ENCODE measurements at regions not wholly inside any gene's neighbourhood (a gene's known extent, or its start where the extent isn't known, plus 50 kb on each side); places are given as distances from the start of the nearest gene placed in this dataset.

GRCh38 chr20:51176876-51177275 is 154.0 kb upstream of the KCNG1 start:
- Histone ChIP-seq H3K27ac (no peak overlapping the region), H2AFZ (replicated peaks) (no peak overlapping the region)
- peaks cover 14% of the 10 kb centered on the region for H3K27me3 Mint-ChIP-seq (ENCODE audit: insufficient read depth, low read depth)

GRCh38 chr20:51176446-51176845 is 153.5 kb upstream of the KCNG1 start:
- H3K9me3 Mint-ChIP-seq = no peaks in the 10 kb centered on the region
- H3K9me3 ChIP-seq (ENCODE audit: low read depth) = no peaks in the 10 kb centered on the region
- DNase-seq (ENCODE audit: low spot score) = no peak
- no peaks in the 10 kb centered on the region for H3K27me3 ChIP-seq
- peaks cover 14% of the 10 kb centered on the region for H3K27me3 Mint-ChIP-seq (ENCODE audit: insufficient read depth, low read depth)
- H3K27ac Mint-ChIP-seq = peak overlapping the region; percentile 54
- H3K4me1 Mint-ChIP-seq = peaks cover 6% of the 10 kb centered on the region
- no peak overlapping the region for H3K4me3 ChIP-seq
- H3K4me3 Mint-ChIP-seq = no peak overlapping the region
- H2AFZ ChIP-seq (replicated peaks) = no peak overlapping the region
- no peaks in the 10 kb centered on the region for H3K36me3 ChIP-seq
- H3K36me3 Mint-ChIP-seq = no peaks in the 10 kb centered on the region
- no peaks in the 10 kb centered on the region for H3F3A ChIP-seq (ENCODE audit: low read depth)
- no peak overlapping the region for H3K4me2 ChIP-seq
- H3K9ac ChIP-seq = no peak overlapping the region
- H4K20me1 ChIP-seq (ENCODE audit: low read depth) = no peaks in the 10 kb centered on the region
- H3K27ac ChIP-seq = no peak overlapping the region
- TF ChIP-seq CTCF (IDR thresholded peaks at IDR 0.05) (no peak), EZH2 (IDR thresholded peaks at IDR 0.05) (no peak), EZH2phosphoT487 (IDR thresholded peaks at IDR 0.05) (no peak)
- H3K79me2 ChIP-seq (ENCODE audit: low read depth) = no peaks in the 10 kb centered on the region
- H3K4me1 ChIP-seq = no peaks in the 10 kb centered on the region

More at GRCh38 chr20:51176876-51177275, 154.0 kb upstream of the KCNG1 start:
- Histone ChIP-seq H3K79me2 (ENCODE audit: low read depth) (no peaks in the 10 kb centered on the region), H3F3A (ENCODE audit: low read depth) (no peaks in the 10 kb centered on the region), H3K4me2 (no peak overlapping the region), H3K36me3 (no peaks in the 10 kb centered on the region), H3K9me3 (ENCODE audit: low read depth) (no peaks in the 10 kb centered on the region), H4K20me1 (ENCODE audit: low read depth) (no peaks in the 10 kb centered on the region), H3K9ac (no peak overlapping the region), H3K4me1 (no peaks in the 10 kb centered on the region), H3K27me3 (no peaks in the 10 kb centered on the region), H3K4me3 (no peak overlapping the region)
- Mint-ChIP-seq H3K36me3 (no peaks in the 10 kb centered on the region), H3K27ac (peak overlapping the region; percentile 54), H3K4me1 (peaks cover 6% of the 10 kb centered on the region), H3K9me3 (no peaks in the 10 kb centered on the region), H3K4me3 (no peak overlapping the region)
- TF ChIP-seq EZH2 (IDR thresholded peaks at IDR 0.05) (no peak), CTCF (IDR thresholded peaks at IDR 0.05) (no peak), EZH2phosphoT487 (IDR thresholded peaks at IDR 0.05) (no peak)
- no peak for DNase-seq (ENCODE audit: low spot score)

DNA sequence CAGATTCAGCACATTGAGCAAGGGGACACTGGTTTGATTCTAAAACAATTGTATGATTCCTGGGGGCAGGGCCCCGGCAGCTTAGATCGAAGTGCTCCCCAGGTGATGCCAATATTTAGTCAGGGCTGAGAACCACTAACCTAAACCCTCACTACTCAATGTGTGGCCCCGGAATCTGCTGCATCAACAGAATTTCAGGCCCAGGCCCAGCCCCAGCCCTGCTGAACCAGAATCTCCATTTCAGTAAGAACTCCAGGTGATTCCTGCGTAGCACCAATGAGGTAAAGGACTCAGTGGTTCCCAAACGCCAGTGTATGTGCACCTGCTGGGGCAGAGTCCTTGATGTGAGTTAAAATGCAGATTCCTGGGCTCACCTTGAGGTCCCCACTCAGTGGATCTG is 152.8 kb upstream of the KCNG1 start:
- TF ChIP-seq EZH2 (IDR thresholded peaks at IDR 0.05) = no peak
- no peak for TF ChIP-seq EZH2phosphoT487 (IDR thresholded peaks at IDR 0.05)
- H3K4me2 ChIP-seq = no peak overlapping the region
- H3K27me3 Mint-ChIP-seq (ENCODE audit: insufficient read depth, low read depth) = peaks cover 12% of the 10 kb centered on the region
- H3F3A ChIP-seq (ENCODE audit: low read depth) = no peaks in the 10 kb centered on the region
- H3K27me3 ChIP-seq = no peaks in the 10 kb centered on the region
- no peak overlapping the region for H3K27ac Mint-ChIP-seq
- H3K27ac ChIP-seq = no peak overlapping the region
- no peak overlapping the region for H2AFZ ChIP-seq (replicated peaks)
- no peaks in the 10 kb centered on the region for H3K36me3 Mint-ChIP-seq
- peaks cover 6% of the 10 kb centered on the region for H3K4me1 Mint-ChIP-seq
- no peak for DNase-seq (ENCODE audit: low spot score)
- no peaks in the 10 kb centered on the region for H4K20me1 ChIP-seq (ENCODE audit: low read depth)
- H3K4me3 Mint-ChIP-seq = peak overlapping the region; percentile 25
- no peak overlapping the region for H3K4me3 ChIP-seq
- no peak overlapping the region for H3K9ac ChIP-seq
- H3K9me3 ChIP-seq (ENCODE audit: low read depth) = no peaks in the 10 kb centered on the region
- no peaks in the 10 kb centered on the region for H3K4me1 ChIP-seq
- H3K79me2 ChIP-seq (ENCODE audit: low read depth) = no peaks in the 10 kb centered on the region
- H3K36me3 ChIP-seq = no peaks in the 10 kb centered on the region
- no peaks in the 10 kb centered on the region for H3K9me3 Mint-ChIP-seq

DNA sequence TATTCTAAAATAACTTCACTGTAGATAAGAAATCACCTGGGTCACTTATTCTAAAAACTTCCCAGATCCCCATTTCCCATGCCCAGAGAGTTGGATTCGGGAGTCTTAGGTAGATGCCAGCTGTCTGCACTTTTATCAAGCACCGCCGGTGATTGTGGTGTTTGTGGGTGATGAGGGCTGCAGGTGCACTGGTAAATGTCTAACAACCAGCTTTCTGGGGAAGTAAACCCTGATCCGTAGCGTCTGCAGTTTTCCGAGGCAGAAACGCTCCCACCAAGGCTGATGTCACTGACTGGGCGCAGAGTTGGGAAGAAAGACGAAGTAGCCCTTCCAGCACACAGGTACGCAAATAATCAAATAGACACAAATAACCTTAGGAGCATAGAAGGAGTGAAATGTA is 152.2 kb upstream of the KCNG1 start:
- DNase-seq (ENCODE audit: low spot score) = no peak
- no peak overlapping the region for H2AFZ ChIP-seq (replicated peaks)
- TF ChIP-seq EZH2 (IDR thresholded peaks at IDR 0.05) = no peak
- TF ChIP-seq CTCF (IDR thresholded peaks at IDR 0.05) = no peak
- TF ChIP-seq EZH2phosphoT487 (IDR thresholded peaks at IDR 0.05) = no peak
- H3K4me1 ChIP-seq = no peaks in the 10 kb centered on the region
- no peaks in the 10 kb centered on the region for H3K36me3 ChIP-seq
- no peak overlapping the region for H3K27ac ChIP-seq
- Mint-ChIP-seq H3K27ac (no peak overlapping the region), H3K9me3 (no peaks in the 10 kb centered on the region), H3K27me3 (ENCODE audit: insufficient read depth, low read depth) (peaks cover 10% of the 10 kb centered on the region), H3K4me1 (peaks cover 6% of the 10 kb centered on the region), H3K4me3 (no peak overlapping the region), H3K36me3 (no peaks in the 10 kb centered on the region)
- no peak overlapping the region for H3K4me3 ChIP-seq
- H3F3A ChIP-seq (ENCODE audit: low read depth) = no peaks in the 10 kb centered on the region
- no peak overlapping the region for H3K9ac ChIP-seq
- no peaks in the 10 kb centered on the region for H3K27me3 ChIP-seq
- no peaks in the 10 kb centered on the region for H4K20me1 ChIP-seq (ENCODE audit: low read depth)
- no peak overlapping the region for H3K4me2 ChIP-seq
- H3K79me2 ChIP-seq (ENCODE audit: low read depth) = no peaks in the 10 kb centered on the region
- no peaks in the 10 kb centered on the region for H3K9me3 ChIP-seq (ENCODE audit: low read depth)
